ENCODE measurements at regions not wholly inside any gene's neighbourhood (a gene's known extent, or its start where the extent isn't known, plus 50 kb on each side); places are given as distances from the start of the nearest gene placed in this dataset.

GRCh38 chr6:23910420-23910819, 215.6 kb upstream of the NRSN1 start:
- no peak for TF ChIP-seq CTCF (IDR thresholded peaks at IDR 0.05; ENCODE audit: borderline replicate concordance, extremely low read depth, low read length, poor library complexity, severe bottlenecking)
- no peak for TF ChIP-seq EZH2 (IDR thresholded peaks at IDR 0.05; ENCODE audit: borderline replicate concordance, low read depth, low read length, severe bottlenecking)

Data from DND-41 (cell line).